ENCODE measurements at regions not wholly inside any gene's neighbourhood (a gene's known extent, or its start where the extent isn't known, plus 50 kb on each side); places are given as distances from the start of the nearest gene placed in this dataset.

DNA sequence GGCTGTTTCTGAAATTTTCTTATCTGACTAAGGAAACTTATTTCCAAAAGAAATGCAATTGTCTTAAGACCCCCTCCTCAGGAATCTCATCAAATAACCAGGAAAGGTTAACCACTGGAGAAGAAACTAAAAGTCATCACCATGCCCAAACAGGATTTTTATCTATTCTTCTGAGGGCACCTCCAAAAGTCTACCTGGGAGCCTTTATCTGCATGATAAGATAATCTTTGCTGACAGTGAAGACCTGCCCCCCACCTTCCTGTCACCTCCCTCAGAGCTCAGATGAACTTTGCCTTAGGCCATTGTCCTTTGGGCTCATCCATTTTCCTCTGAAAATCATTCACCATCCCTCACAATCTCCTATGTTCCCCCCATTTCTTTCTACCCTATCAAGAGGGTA lies 137.3 kb upstream of the SMAD3 start:
- in situ Hi-C loops (cut with HindIII; ENCODE audit: low sequenced_read_pairs): no loop called here
- H3K4me3 ChIP-seq (ENCODE audit: low read depth, low read length): no peak overlapping the region
- DNase-seq (ENCODE audit: low read depth): no peak
- TF ChIP-seq, protein P1, sequence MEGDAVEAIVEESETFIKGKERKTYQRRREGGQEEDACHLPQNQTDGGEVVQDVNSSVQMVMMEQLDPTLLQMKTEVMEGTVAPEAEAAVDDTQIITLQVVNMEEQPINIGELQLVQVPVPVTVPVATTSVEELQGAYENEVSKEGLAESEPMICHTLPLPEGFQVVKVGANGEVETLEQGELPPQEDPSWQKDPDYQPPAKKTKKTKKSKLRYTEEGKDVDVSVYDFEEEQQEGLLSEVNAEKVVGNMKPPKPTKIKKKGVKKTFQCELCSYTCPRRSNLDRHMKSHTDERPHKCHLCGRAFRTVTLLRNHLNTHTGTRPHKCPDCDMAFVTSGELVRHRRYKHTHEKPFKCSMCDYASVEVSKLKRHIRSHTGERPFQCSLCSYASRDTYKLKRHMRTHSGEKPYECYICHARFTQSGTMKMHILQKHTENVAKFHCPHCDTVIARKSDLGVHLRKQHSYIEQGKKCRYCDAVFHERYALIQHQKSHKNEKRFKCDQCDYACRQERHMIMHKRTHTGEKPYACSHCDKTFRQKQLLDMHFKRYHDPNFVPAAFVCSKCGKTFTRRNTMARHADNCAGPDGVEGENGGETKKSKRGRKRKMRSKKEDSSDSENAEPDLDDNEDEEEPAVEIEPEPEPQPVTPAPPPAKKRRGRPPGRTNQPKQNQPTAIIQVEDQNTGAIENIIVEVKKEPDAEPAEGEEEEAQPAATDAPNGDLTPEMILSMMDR (IDR thresholded peaks at IDR 0.05; ENCODE audit: low read depth, low read length, missing control alignments): no peak

DNA sequence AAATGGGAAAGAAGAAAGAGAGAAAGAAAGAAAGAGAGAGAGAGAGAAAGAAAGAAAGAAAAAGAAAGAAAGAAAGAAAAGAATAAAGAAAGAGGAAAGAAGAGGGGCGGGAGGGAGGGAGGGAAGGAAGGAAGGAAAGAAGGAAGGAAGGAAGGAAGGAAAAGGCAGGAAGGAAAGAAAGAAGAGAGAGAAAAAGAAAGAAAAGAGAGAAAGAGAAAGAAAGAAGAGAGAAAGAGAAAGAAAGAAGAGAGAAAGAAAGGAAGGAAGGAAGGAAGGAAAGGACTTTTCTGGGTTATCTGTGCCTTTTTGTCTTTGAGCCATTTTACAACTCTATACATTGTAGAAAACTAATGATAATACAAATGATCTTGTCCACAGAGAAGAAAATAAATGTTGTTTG lies 136.6 kb upstream of the SMAD3 start:
- TF ChIP-seq, protein P1 (IDR thresholded peaks at IDR 0.05; ENCODE audit: low read depth, low read length, missing control alignments): no peak
- DNase-seq (ENCODE audit: low read depth): no peak
- H3K4me3 ChIP-seq (ENCODE audit: low read depth, low read length): no peak overlapping the region
- in situ Hi-C loops (cut with HindIII; ENCODE audit: low sequenced_read_pairs): no loop called here

DNA sequence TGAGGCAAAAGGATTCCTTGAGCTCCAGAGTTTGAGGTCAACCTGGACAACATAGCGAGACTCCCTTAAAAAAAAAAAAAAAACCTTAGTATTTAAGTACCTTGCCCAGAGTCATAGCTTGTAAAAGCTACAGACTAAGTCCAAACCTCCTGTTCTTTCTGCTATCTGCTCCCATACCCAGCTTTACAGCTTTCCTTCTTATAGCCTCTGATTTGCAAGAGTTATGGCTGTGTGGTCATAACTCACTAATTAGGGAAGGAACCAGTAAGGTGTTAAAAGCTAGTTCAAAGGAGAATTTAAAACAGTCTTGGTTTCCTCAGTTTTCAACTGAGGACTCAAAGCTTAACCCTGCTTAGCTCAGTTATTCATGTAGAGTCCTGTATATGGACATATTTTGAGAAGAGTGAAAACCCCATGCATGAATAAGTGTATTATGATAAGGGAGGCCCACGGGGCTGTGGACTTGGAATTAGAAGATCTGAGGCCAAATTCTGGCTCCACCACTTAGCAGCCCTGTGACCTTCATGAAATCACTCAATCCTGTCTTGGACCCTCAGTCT lies 135.5 kb upstream of the SMAD3 start:
- in situ Hi-C loops (cut with HindIII; ENCODE audit: low sequenced_read_pairs): no loop called here
- H3K4me3 ChIP-seq (ENCODE audit: low read depth, low read length): no peak overlapping the region
- TF ChIP-seq, protein P1 (IDR thresholded peaks at IDR 0.05; ENCODE audit: low read depth, low read length, missing control alignments): no peak
- no peak for DNase-seq (ENCODE audit: low read depth)

DNA sequence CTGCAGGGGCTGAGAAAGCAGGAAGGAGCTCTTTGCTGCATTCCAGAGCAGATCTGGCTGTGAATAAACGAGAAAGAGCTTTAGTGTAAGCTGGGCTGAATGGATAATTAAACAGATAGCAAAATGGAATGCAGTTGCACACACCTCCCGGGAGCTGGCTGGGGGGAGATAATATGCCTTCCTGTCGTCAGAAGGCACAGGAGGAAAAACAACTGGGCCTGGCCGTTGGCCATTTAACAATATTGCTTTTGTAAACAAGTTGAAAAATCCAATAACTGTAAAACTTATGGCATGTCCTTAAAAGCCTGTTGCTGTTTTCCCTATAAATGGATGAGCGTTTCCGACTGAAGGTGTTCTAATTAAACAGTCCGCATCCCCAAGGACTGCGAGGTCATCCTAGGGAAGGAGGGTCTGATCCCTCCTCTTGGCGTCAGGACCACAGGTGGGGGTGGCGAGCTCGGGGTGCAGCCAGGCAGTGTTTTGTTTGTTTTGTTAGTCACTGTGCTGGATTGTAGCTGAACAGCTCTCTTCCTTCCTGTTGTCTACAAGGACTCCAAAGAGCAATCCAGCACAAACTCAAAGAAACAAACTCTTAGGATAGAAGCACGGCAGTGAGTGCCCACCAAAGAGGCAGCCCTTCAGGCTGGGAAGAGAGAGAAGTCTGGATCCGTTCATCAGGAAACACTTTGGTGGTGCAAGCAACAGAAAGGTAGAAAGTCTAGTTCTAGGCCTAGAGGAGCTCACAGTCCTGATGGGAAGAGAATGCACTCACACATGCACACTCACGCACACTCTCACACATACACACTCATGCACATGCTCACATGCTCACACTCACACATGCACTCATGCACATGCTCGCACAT lies 133.4 kb upstream of the SMAD3 start:
- no peak overlapping the region for H3K4me3 ChIP-seq (ENCODE audit: low read depth, low read length)

DNA sequence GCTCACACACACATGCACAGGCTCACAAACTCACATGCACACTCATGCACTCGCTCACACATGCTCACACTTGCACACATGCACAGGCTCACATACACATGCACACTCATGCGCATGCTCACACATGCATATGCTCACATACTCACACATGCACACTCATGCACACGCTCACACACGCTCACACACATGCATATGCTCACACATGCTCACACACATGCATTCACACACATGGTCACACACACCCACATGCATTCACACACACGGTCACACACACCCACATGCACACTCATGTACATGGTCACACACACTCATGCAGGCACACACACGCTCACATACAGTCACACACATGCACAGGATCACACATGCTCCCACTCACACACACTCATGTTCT lies 132.8 kb upstream of the SMAD3 start:
- in situ Hi-C loops (cut with HindIII; ENCODE audit: low sequenced_read_pairs): no loop called here
- TF ChIP-seq, protein P1 (IDR thresholded peaks at IDR 0.05; ENCODE audit: low read depth, low read length, missing control alignments): no peak
- H3K4me3 ChIP-seq (ENCODE audit: low read depth, low read length): no peak overlapping the region
- DNase-seq (ENCODE audit: low read depth): no peak

More for the DNA sequence above, 133.4 kb upstream of the SMAD3 start:
- TF ChIP-seq, protein P1 (IDR thresholded peaks at IDR 0.05; ENCODE audit: low read depth, low read length, missing control alignments): no peak
- in situ Hi-C loops (cut with HindIII; ENCODE audit: low sequenced_read_pairs): no loop called here
- DNase-seq (ENCODE audit: low read depth): no peak

DNA sequence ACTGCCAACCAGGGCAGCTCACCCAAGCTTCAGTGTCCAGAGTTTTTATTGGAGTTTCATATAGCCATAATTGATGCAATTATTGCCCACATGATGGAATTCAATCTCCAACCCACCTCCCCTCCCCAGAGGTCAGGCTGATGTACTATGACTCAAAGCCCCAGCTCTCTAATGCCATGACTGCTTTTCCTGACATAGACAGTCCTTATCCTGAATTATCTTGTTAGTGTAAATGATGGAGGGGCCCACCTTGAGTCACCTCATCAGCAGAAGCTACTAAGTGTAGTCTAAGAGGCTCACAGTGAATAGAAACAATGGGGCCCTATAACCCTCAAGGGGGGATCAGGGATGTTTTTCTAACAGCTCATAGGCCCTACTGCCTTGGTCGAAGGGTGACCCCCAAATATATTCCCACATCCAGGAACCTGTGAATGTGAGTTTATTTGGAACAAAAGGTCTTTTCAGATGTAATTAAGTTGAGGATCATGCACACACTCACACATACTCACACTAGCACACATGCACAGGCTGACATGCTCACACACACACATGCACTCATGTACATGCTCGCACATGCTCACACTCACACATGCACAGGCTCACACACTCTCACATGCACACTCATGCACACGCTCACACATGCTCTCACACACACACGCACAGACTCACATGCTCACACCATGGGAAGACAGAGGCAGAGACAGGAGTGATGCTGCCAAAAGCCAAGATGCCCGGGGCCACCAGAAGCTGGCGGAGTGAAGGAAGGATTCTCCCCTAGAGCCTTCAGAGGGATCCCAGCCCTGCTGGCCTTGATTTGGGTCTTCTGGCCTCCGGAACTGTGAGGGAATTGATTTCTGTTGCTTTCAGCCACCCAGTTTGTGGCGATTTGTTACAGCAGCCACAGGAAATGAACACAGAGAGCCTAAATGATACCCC lies 131.2 kb upstream of the SMAD3 start:
- H3K4me3 ChIP-seq (ENCODE audit: low read depth, low read length): no peak overlapping the region
- TF ChIP-seq, protein P1 (IDR thresholded peaks at IDR 0.05; ENCODE audit: low read depth, low read length, missing control alignments): no peak
- in situ Hi-C loops (cut with HindIII; ENCODE audit: low sequenced_read_pairs): no loop called here
- no peak for DNase-seq (ENCODE audit: low read depth)

Data from astrocyte of the cerebellum (primary cell).